ENCODE measurements at regions not wholly inside any gene's neighbourhood (a gene's known extent, or its start where the extent isn't known, plus 50 kb on each side); places are given as distances from the start of the nearest gene placed in this dataset.

GRCh38 chr4:124199755-124200154, 512.8 kb downstream of the ANKRD50 start:
- no peak for DNase-seq

GRCh38 chr4:124201636-124202035, 510.9 kb downstream of the ANKRD50 start:
- DNase-seq: no peak

- no peak for DNase-seq
Observed at GRCh38 chr4:124202099-124202498, 510.4 kb downstream of the ANKRD50 start.

- DNase-seq: peak; percentile 14
Observed at GRCh38 chr4:124203613-124204238, 508.8 kb downstream of the ANKRD50 start.

GRCh38 chr4:124206779-124207605, 505.5 kb downstream of the ANKRD50 start:
- DNase-seq: no peak

- no peak for DNase-seq
Observed at GRCh38 chr4:124209211-124209610, 503.3 kb downstream of the ANKRD50 start.

- DNase-seq: no peak
Observed at GRCh38 chr4:124209626-124210025, 502.9 kb downstream of the ANKRD50 start.

- no peak for DNase-seq
Observed at GRCh38 chr4:124210746-124211145, 501.8 kb downstream of the ANKRD50 start.

- DNase-seq: peak; percentile 13
Observed at GRCh38 chr4:124212815-124213630, 499.5 kb downstream of the ANKRD50 start.

GRCh38 chr4:124219389-124219788, 493.1 kb downstream of the ANKRD50 start:
- no peak for DNase-seq

- DNase-seq: no peak
Observed at GRCh38 chr4:124224256-124224655, 488.3 kb downstream of the ANKRD50 start.

- DNase-seq: no peak
Observed at GRCh38 chr4:124227981-124228380, 484.6 kb downstream of the ANKRD50 start.

- DNase-seq: no peak
Observed at GRCh38 chr4:124230268-124230667, 482.3 kb downstream of the ANKRD50 start.

GRCh38 chr4:124234771-124235170, 477.8 kb downstream of the ANKRD50 start:
- no peak for DNase-seq

GRCh38 chr4:124243671-124244366, 468.7 kb downstream of the ANKRD50 start:
- no peak for DNase-seq

GRCh38 chr4:124253080-124253479, 459.5 kb downstream of the ANKRD50 start:
- no peak for DNase-seq

GRCh38 chr4:124262211-124263179, 450.0 kb downstream of the ANKRD50 start:
- DNase-seq: peak; percentile 95

- no peak for DNase-seq
Observed at GRCh38 chr4:124265701-124266100, 446.8 kb downstream of the ANKRD50 start.

GRCh38 chr4:124266721-124267120, 445.8 kb downstream of the ANKRD50 start:
- DNase-seq: no peak

- DNase-seq: no peak
Observed at GRCh38 chr4:124276461-124276860, 436.1 kb downstream of the ANKRD50 start.

- DNase-seq: no peak
Observed at GRCh38 chr4:124277691-124278090, 434.8 kb downstream of the ANKRD50 start.

- DNase-seq: no peak
Observed at GRCh38 chr4:124278477-124278876, 434.1 kb downstream of the ANKRD50 start.
